ENCODE measurements at regions not wholly inside any gene's neighbourhood (a gene's known extent, or its start where the extent isn't known, plus 50 kb on each side); places are given as distances from the start of the nearest gene placed in this dataset.

DNA sequence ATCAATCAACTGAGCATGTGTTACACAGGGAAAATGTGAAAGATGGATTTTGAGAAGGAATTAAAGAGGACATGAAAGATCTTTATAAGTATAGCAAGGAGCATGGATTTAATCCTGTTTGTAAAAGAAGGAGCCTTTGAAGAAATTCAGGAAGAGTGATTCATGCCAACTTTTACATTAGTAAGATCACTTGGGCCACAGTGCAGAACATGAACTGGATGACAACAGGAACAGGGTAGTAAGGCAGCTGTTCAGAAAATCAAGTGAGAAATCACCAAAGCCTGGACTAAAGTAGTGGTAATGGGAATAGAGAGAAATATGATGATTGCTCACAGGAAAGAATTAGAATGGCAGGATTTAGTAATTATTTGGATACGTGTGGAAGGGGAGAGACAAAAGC, 265.7 kb upstream of the PCDH7 start:
- no peak for TF ChIP-seq POLR2AphosphoS5 (IDR thresholded peaks at IDR 0.05; ENCODE audit: low read depth, low read length)
- no peak for TF ChIP-seq TAF1 (IDR thresholded peaks at IDR 0.05; ENCODE audit: borderline replicate concordance, insufficient read depth, low read length)
- no peak for TF ChIP-seq REST (IDR thresholded peaks at IDR 0.05; ENCODE audit: insufficient read depth in 1 of 2, low read depth in 2 of 2, low read length in 2 of 2)
- TF ChIP-seq SIN3A (IDR thresholded peaks at IDR 0.05; ENCODE audit: borderline replicate concordance, insufficient read depth, low read length), result no peak
- no peak for TF ChIP-seq FOXP2 (optimal IDR thresholded peaks at IDR 0.05; ENCODE audit: borderline replicate concordance, extremely low read depth, extremely low read length, insufficient read depth)

Measured in PFSK-1 (cell line).